Type B pancreatic cell (in vitro differentiated cells): ENCODE measurements at regions not wholly inside any gene's neighbourhood (a gene's known extent, or its start where the extent isn't known, plus 50 kb on each side); places are given as distances from the start of the nearest gene placed in this dataset.

Experiments used
- DNase-seq: peaks from one replicate; pipeline ENCODE4 v3.0.0; 2021; ENCODE audit warnings: mixed read lengths; ENCODE audit not compliant: unreplicated experiment; ENCODE audit errors: extremely low spot score
- H3K27ac Mint-ChIP-seq: 2 replicates; pipeline ENCODE4 v1.8.0; 2021; ENCODE audit warnings: mild to moderate bottlenecking, mixed read lengths
- H3K27me3 Mint-ChIP-seq: 2 replicates; pipeline ENCODE4 v1.8.0; 2021; ENCODE audit warnings: mixed read lengths
- H3K36me3 Mint-ChIP-seq: 2 replicates; pipeline ENCODE4 v1.8.0; 2021; ENCODE audit warnings: mixed read lengths
- H3K4me1 Mint-ChIP-seq: one replicate; pipeline ENCODE4 v1.8.0; 2021; ENCODE audit warnings: mixed read lengths; ENCODE audit not compliant: unreplicated experiment
- H3K4me3 Mint-ChIP-seq: 2 replicates; pipeline ENCODE4 v1.8.0; 2021; ENCODE audit warnings: mild to moderate bottlenecking, mixed read lengths
- H3K9me3 Mint-ChIP-seq: 2 replicates; pipeline ENCODE4 v1.8.0; 2021; ENCODE audit warnings: mixed read lengths
- CTCF ChIP-seq: fragments of 200-600 bp; sonication (generic); conservative IDR thresholded peaks from 2 replicates; pipeline ENCODE4 v1.5.0; 2021; ENCODE audit warnings: antibody characterized with exemption, mild to moderate bottlenecking

GRCh38 chr9:1327467-1327866 is 277.3 kb downstream of the DMRT2 start:
- no peak overlapping the region for H3K27ac Mint-ChIP-seq
- H3K27me3 Mint-ChIP-seq, result peaks cover 6% of the 10 kb centered on the region
- H3K4me3 Mint-ChIP-seq, result no peak overlapping the region

GRCh38 chr9:1328341-1328740 is 278.2 kb downstream of the DMRT2 start:
- no peak for DNase-seq
- TF ChIP-seq CTCF, result no peak
- Mint-ChIP-seq H3K9me3 (no peaks in the 10 kb centered on the region), H3K4me1 (peaks cover 5% of the 10 kb centered on the region), H3K4me3 (no peak overlapping the region), H3K27ac (no peak overlapping the region), H3K36me3 (no peaks in the 10 kb centered on the region), H3K27me3 (peaks cover under 1% of the 10 kb centered on the region)

More at GRCh38 chr9:1327467-1327866, 277.3 kb downstream of the DMRT2 start:
- DNase-seq, result no peak
- H3K36me3 Mint-ChIP-seq, result no peaks in the 10 kb centered on the region
- TF ChIP-seq CTCF, result no peak
- H3K4me1 Mint-ChIP-seq, result peaks cover 5% of the 10 kb centered on the region
- H3K9me3 Mint-ChIP-seq, result no peaks in the 10 kb centered on the region

- Mint-ChIP-seq H3K36me3 (peaks cover 2% of the 10 kb centered on the region), H3K9me3 (no peaks in the 10 kb centered on the region), H3K27ac (no peak overlapping the region), H3K27me3 (no peaks in the 10 kb centered on the region), H3K4me3 (no peak overlapping the region), H3K4me1 (peaks cover 8% of the 10 kb centered on the region)
- TF ChIP-seq CTCF, result no peak
- no peak for DNase-seq
Observed at GRCh38 chr9:1331546-1332038, 281.4 kb downstream of the DMRT2 start.

GRCh38 chr9:1332156-1332555 is 282.0 kb downstream of the DMRT2 start:
- no peak for TF ChIP-seq CTCF
- Mint-ChIP-seq H3K4me1 (peaks cover 9% of the 10 kb centered on the region), H3K27ac (no peak overlapping the region), H3K27me3 (no peaks in the 10 kb centered on the region), H3K4me3 (no peak overlapping the region), H3K9me3 (no peaks in the 10 kb centered on the region), H3K36me3 (peaks cover 3% of the 10 kb centered on the region)
- DNase-seq, result no peak

- H3K9me3 Mint-ChIP-seq, result no peaks in the 10 kb centered on the region
Observed at GRCh38 chr9:1335174-1335573, 285.0 kb downstream of the DMRT2 start.

More at GRCh38 chr9:1335174-1335573, 285.0 kb downstream of the DMRT2 start:
- Mint-ChIP-seq H3K36me3 (peaks cover 3% of the 10 kb centered on the region), H3K4me3 (no peak overlapping the region), H3K27me3 (no peaks in the 10 kb centered on the region), H3K4me1 (peaks cover 9% of the 10 kb centered on the region), H3K27ac (no peak overlapping the region)
- TF ChIP-seq CTCF, result no peak
- no peak for DNase-seq
